HG02759 (cell line): ENCODE measurements at regions not wholly inside any gene's neighbourhood (a gene's known extent, or its start where the extent isn't known, plus 50 kb on each side); places are given as distances from the start of the nearest gene placed in this dataset.
A peak's percentile ranks its signal among the peaks of the same experiment; 100 is the strongest.
"Not testable (repeated sequence)": the region's sequence is repeated elsewhere in the genome, so short reads cannot be mapped to it uniquely, and the experiment has no call there.

ENCODE experiments used
- ATAC-seq: cut with Tn5 transposase; IDR thresholded peaks from one replicate; pipeline ENCODE4 v1.9.1; 2021; ENCODE audit warnings: mild to moderate bottlenecking, moderate library complexity; ENCODE audit not compliant: unreplicated experiment

- no peak for ATAC-seq
Measured at GRCh38 chr6:47180633-47181032, 129.1 kb downstream of the TNFRSF21 start.

GRCh38 chr6:47179286-47179685 is 130.4 kb downstream of the TNFRSF21 start:
- no peak for ATAC-seq

- no peak for ATAC-seq
Measured at GRCh38 chr6:47175656-47176055, 133.5 kb upstream of the ADGRF1 start.

- ATAC-seq: no peak
Measured at GRCh38 chr6:47174502-47175023, 132.4 kb upstream of the ADGRF1 start.

GRCh38 chr6:47174063-47174462 is 131.9 kb upstream of the ADGRF1 start:
- not testable (repeated sequence) for ATAC-seq

GRCh38 chr6:47173145-47173544 is 131.0 kb upstream of the ADGRF1 start:
- not testable (repeated sequence) for ATAC-seq

- no peak for ATAC-seq
Measured at GRCh38 chr6:47170617-47170947, 128.4 kb upstream of the ADGRF1 start.

GRCh38 chr6:47169785-47170616 is 127.9 kb upstream of the ADGRF1 start:
- no peak for ATAC-seq

- no peak for ATAC-seq
Measured at GRCh38 chr6:47168180-47168579, 126.0 kb upstream of the ADGRF1 start.

- ATAC-seq: peak; percentile 83
Measured at GRCh38 chr6:47165918-47166317, 123.8 kb upstream of the ADGRF1 start.

GRCh38 chr6:47164877-47165276 is 122.7 kb upstream of the ADGRF1 start:
- ATAC-seq: no peak

GRCh38 chr6:47163536-47163935 is 121.4 kb upstream of the ADGRF1 start:
- ATAC-seq: no peak

GRCh38 chr6:47162793-47163192 is 120.7 kb upstream of the ADGRF1 start:
- ATAC-seq: peak; percentile 48

GRCh38 chr6:47162231-47162630 is 120.1 kb upstream of the ADGRF1 start:
- no peak for ATAC-seq

- no peak for ATAC-seq
Measured at GRCh38 chr6:47161176-47161687, 119.1 kb upstream of the ADGRF1 start.

- no peak for ATAC-seq
Measured at GRCh38 chr6:47160702-47161101, 118.6 kb upstream of the ADGRF1 start.

- ATAC-seq: no peak
Measured at GRCh38 chr6:47159763-47160162, 117.6 kb upstream of the ADGRF1 start.

GRCh38 chr6:47157653-47158219 is 115.6 kb upstream of the ADGRF1 start:
- ATAC-seq: no peak

GRCh38 chr6:47157063-47157462 is 114.9 kb upstream of the ADGRF1 start:
- no peak for ATAC-seq

- ATAC-seq: no peak
Measured at GRCh38 chr6:47156196-47156595, 114.1 kb upstream of the ADGRF1 start.

- ATAC-seq: no peak
Measured at GRCh38 chr6:47153404-47153755, 111.2 kb upstream of the ADGRF1 start.

- no peak for ATAC-seq
Measured at GRCh38 chr6:47152666-47153403, 110.7 kb upstream of the ADGRF1 start.
